Lower leg skin (tissue), 4 donors: ENCODE measurements at regions not wholly inside any gene's neighbourhood (a gene's known extent, or its start where the extent isn't known, plus 50 kb on each side); places are given as distances from the start of the nearest gene placed in this dataset.

ENCODE experiments used
- DNase-seq, 2 donors: peaks; one replicate each; pipeline ENCODE4 v3.0.0-alpha.2; 2019; ENCODE audit warnings: low spot score in 2 of 2
- H3K4me3 ChIP-seq: fragments of 200-600 bp; sonication (generic); 2 replicates; pipeline ENCODE4 v1.5.1; 2017; ENCODE audit warnings: mild to moderate bottlenecking, low read depth; ENCODE audit not compliant: poor library complexity, severe bottlenecking
- POLR2A ChIP-seq, 2 donors: fragments of 450-650 bp; IDR thresholded peaks; one replicate each; pipeline ENCODE4 v1.6.1; 2016 to 2017; ENCODE audit warnings: antibody characterized with exemption in 2 of 2, mild to moderate bottlenecking in 1 of 2, moderate library complexity in 1 of 2
- WGBS, 2 donors: methylation state at CpG; one replicate each; pipeline ENCODE4 v1.1.5; 2018; 5-methylcytosine and 5-hydroxymethylcytosine counted together
- intact Hi-C: fragments of 100-400 bp; cut with DNase I; formaldehyde crosslinking; loops from one replicate; pipeline ENCODE4 v1.15.0; 2023; ENCODE audit warnings: low total_unique reads
- TF ChIP-seq, protein P1 (sequence below), 3 donors: fragments of 450-650 bp; IDR thresholded peaks; one replicate each; pipeline ENCODE4 v1.5.1; 2016; ENCODE audit warnings: antibody characterized with exemption in 3 of 3, mild to moderate bottlenecking in 3 of 3, moderate library complexity in 2 of 3

DNA sequence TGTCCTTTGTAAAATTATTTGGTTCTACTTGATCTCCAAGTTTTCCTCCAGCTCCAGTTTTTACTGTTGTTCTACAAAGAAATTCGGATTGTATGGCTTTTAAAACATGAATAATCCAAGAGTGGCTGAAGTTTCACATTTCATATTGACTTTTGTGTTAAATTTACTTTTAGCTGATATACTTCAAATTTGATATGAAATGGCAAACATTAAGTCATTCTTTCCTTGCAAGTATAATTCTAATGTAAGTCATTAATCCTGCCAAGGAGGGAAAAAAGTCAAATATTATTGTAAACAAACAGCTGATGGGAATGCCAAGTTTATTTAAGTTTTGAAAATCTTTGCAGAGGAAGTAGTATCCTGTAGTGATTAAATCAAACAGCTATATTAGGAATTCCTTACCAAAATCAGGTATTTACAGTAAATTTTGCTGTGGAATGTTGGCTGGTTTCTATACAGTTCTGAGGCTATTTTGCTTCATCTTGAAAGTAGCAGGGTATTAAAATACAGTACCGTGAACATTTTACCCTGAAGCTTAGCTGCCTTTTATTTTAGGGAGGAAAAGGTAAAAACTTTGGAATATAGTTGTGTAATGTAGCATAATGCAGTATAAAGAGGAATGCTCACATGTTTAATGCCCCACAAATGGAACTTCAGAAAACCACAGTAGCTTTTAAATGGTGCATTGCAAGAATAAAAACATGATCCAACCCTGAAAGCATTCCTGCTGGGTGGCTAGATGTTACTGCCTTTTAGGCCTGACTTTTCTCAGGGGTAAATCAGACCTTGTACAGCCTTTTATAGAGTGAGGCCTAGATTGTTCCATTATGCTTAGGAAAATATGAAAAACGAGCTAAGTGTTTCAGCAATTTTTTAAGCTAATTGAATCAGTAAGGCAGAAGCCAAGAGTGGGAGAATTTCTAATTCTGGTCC, 62.7 kb upstream of the NT5C1B start:
- TF ChIP-seq, protein P1, sequence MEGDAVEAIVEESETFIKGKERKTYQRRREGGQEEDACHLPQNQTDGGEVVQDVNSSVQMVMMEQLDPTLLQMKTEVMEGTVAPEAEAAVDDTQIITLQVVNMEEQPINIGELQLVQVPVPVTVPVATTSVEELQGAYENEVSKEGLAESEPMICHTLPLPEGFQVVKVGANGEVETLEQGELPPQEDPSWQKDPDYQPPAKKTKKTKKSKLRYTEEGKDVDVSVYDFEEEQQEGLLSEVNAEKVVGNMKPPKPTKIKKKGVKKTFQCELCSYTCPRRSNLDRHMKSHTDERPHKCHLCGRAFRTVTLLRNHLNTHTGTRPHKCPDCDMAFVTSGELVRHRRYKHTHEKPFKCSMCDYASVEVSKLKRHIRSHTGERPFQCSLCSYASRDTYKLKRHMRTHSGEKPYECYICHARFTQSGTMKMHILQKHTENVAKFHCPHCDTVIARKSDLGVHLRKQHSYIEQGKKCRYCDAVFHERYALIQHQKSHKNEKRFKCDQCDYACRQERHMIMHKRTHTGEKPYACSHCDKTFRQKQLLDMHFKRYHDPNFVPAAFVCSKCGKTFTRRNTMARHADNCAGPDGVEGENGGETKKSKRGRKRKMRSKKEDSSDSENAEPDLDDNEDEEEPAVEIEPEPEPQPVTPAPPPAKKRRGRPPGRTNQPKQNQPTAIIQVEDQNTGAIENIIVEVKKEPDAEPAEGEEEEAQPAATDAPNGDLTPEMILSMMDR (IDR thresholded peaks at IDR 0.05), result no peak
- no peak for TF ChIP-seq POLR2A (IDR thresholded peaks at IDR 0.05)
- intact Hi-C loops, result no loop called here
- 62 to 64% methylated on average over 3 of the region's 3 CpGs for WGBS, 2 donors
- no peak for DNase-seq
- no peak overlapping the region for H3K4me3 ChIP-seq

DNA sequence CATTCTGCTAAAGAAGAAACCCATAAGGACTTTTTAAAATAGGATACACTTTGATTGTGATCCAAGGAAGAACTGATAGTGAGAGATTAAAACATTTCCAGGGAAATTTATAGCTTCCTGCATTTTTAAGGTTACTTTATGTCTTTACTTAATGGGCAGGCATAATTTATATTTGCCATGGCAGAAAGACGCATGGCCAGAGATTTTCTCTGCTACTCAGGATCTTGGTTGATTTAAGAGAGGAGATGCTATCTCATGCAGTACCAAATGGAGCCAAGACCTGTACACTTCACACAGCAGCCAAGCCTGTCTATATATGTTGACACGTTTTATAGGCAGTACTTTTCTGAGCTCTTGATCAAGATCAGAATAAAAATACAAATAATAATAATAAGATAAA, 60.9 kb upstream of the NT5C1B start:
- no peak for TF ChIP-seq POLR2A (IDR thresholded peaks at IDR 0.05)
- TF ChIP-seq, protein P1 (IDR thresholded peaks at IDR 0.05), result no peak
- no peak overlapping the region for H3K4me3 ChIP-seq
- WGBS, 2 donors, result 51 to 54% methylated on average over 2 of the region's 2 CpGs
- intact Hi-C loops, result no loop called here
- no peak for DNase-seq

DNA sequence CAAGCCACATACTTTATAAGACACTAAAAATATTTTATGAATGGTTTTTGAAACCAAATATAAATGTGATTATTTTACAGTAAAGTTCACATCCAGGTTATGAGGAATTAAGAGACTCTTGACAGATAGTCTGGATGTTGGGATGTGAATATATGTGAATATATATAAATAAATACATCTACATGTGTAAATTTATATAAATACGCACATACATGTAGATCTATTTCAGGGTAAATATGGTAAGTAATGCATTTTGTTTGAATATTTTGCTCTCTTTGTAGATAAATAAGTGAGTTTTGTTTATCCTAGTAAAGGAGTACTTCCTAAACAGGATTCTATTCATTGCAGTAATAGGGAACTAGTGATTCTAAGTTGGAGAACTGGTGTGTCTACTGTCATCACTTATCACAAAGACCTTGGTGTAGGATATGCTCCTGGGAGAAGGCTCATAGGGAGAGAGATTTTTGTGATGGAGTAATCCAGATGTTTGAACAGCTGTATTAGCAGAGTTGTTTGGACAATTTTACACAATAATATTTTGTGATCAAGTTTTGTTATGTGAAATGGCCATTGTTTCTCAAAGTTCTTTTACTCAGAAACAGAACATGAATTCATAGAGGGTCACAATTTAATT, 60.2 kb upstream of the NT5C1B start:
- 94 to 100% methylated on average over 1 of the region's 1 CpG for WGBS, 2 donors
- no peak for DNase-seq
- intact Hi-C loops, result no loop called here
- H3K4me3 ChIP-seq, result no peak overlapping the region
- TF ChIP-seq, protein P1 (IDR thresholded peaks at IDR 0.05), result no peak
- TF ChIP-seq POLR2A (IDR thresholded peaks at IDR 0.05), result no peak

DNA sequence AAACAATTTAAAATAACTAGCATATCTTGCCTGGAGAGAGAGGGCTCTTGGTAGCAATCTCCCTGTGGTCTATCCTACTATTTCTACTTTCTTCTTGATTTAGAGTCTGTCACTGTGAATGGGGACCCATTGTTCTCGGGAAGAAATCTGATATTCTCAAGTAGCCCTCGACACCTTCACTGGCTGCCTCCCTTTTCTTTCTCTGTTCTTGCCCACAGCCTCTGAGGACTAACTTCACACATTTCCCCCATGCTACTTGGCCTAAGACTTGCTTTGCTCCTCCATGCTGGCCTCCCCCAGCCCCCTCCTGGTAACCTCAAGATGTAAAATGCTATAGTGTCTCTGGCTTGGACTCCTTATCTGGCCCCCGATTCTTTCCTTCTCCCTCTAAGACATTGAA, 58.8 kb upstream of the NT5C1B start:
- WGBS, 2 donors, result 81 to 93% methylated on average over 3 of the region's 3 CpGs
- no peak overlapping the region for H3K4me3 ChIP-seq
- TF ChIP-seq POLR2A (IDR thresholded peaks at IDR 0.05), result no peak
- TF ChIP-seq, protein P1 (IDR thresholded peaks at IDR 0.05), result no peak
- DNase-seq, result no peak
- intact Hi-C loops, result no loop called here

DNA sequence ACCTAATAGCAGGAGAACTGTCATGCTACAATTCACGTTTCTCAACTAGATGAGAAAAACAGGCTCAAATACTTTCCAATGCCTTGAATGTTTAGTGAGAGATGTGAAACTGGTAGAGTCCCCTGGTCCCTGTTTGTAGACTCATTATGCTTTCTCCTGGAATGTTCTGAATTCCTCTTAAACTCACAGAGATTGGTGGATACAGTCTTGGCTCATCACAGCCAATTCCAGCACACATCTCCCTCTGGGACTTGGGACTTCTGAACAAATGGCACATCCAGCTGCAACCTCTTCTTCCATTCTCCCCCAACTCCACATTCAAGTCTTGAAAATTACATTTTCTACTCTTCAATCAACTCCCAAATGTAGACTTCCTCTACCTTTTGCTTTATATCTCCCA, 58.4 kb upstream of the NT5C1B start:
- TF ChIP-seq, protein P1 (IDR thresholded peaks at IDR 0.05), result no peak
- DNase-seq, result no peak
- no peak overlapping the region for H3K4me3 ChIP-seq
- 75 to 81% methylated on average over 1 of the region's 1 CpG for WGBS, 2 donors
- intact Hi-C loops, result no loop called here
